ENCODE measurements at regions not wholly inside any gene's neighbourhood (a gene's known extent, or its start where the extent isn't known, plus 50 kb on each side); places are given as distances from the start of the nearest gene placed in this dataset.
A peak's percentile ranks its signal among the peaks of the same experiment; 100 is the strongest.
"Not testable (repeated sequence)": the region's sequence is repeated elsewhere in the genome, so short reads cannot be mapped to it uniquely, and the experiment has no call there.

DNA sequence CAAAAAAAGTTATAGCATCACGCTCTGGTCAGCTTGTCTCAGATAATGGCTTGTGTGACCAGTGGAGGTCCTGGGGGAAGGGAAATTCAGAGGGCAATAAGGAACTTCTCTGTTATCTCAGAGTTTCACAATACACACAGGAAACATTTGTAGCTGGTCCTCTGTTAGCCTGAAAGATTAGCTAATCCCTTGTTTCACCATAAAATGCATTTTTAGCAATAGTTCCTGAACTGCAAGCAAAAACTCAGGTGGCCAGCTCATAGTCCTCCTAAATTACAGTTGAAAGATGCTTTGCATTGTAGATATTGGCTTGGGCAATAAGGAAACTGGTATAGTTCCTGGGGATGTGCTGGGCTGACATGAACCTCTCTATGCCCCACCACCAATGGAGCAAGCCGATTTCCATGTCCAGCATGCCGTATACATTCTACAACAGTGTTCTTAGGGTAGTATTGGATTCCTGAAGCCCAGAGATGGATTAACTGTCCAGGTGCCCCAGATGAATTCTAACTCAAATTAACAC lies 141.5 kb upstream of the TBL1XR1 start:
- DNase-seq (ENCODE audit: low read depth), result no peak

DNA sequence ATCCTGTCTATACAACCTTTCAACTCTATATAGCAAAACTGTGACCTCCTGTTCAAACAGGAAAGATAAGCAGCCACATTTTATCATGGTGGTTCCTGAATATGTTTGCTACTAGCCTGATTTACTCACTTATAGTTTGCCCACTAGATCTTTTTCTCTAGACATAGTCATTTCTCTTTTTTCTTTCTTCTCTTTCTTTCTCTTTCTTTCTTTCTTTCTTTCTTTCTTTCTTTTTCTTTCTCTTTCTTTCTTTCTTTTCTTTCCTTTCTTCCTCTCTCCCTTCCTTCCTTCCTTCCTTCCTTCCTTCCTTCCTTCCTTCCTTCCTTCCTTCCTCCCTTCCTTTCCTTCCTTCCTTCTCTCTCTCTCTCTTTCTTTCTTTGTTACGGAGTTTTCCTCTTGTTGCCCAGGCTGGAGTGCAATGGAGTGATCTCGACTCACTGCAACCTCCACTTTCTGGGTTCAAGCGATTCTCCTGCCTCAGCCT lies 142.0 kb upstream of the TBL1XR1 start:
- DNase-seq (ENCODE audit: low read depth), result not testable (repeated sequence)

DNA sequence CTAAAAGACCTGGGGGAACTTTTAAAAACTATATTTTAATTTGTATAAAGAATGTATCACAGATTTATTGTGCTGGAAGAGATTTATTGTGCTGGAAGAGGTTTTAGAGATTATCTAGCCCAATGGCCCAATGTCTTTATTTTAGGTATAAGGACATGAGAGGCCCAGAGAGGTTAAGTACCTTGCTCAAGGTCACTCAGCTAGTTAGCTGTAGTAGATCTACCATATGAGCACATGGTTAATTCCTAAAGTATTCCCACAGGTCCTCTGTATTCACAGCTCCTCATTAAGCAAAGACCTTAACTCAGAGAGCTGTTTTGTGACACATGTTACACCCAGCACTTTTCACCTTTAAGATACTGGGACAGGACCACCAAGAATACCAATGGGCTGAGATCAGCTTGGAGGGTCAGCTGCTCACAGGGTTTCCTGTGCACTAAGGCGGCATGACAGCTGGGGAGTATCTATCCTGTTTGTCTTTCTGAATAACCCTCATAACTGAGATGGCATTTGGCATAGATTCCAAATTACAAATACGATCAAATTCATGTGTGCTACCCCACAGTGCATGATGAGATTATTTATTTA lies 143.1 kb upstream of the TBL1XR1 start:
- DNase-seq (ENCODE audit: low read depth), result no peak

DNA sequence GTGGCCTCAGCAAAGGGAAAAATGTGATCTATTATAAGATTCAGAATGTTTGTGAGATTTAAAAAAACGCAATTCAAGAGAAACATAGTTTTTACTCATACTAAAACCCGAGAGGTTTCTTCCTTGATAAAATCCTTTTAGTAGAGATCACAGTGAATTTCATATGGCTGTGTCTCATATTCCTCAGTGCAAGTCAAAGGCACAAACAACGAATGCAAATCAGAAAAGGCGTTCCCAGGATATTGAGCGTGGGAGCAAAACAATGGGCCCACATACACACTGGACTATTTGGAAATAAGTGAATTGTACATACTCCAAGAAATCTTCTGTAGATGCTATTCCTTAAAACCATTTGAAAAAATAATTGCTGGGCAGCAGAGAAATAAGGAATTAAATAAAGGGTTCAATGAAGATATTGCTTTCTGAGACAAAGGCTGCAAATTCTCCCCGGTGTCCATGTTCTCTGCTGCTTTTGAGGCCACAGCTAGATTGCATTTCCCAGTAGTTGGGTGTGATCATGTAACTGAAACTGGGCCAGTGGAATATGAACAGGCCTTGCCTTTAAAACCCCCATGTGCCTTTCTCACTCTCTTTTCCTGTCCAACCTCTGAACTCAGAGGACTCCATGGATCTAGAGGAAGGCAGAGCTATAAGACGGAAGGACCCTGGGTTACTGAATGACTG lies 144.6 kb upstream of the TBL1XR1 start:
- DNase-seq (ENCODE audit: low read depth), result no peak

DNA sequence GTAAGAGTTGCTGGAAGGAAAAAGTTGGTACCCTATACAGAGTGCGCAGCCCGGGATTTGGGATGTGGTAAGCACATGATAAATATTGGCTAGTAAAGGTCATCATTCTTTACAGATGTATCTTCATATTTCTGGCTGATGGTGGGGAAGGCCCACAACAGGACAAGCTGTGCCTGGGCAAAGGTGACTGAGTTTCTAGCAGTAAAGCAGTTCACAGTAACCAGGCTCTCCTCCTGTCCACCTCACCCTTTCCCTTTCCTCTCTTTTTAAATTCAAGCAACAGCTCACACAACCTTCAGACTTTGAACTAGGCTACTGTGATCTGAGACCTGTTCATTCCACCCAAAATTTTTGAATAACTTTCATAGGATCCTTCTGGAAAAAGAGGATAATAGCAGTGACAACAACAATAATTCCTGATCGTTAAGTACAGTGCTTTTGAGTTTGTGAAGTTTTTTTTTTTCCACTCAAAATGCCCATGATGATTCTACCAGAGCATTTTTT lies 145.9 kb upstream of the TBL1XR1 start:
- DNase-seq (ENCODE audit: low read depth), result no peak

- DNase-seq (ENCODE audit: low read depth), result peak; percentile 35
Measured at GRCh38 chr3:177345049-177345972, 148.0 kb upstream of the TBL1XR1 start.

- DNase-seq (ENCODE audit: low read depth), result no peak
Measured at GRCh38 chr3:177345973-177346503, 148.8 kb upstream of the TBL1XR1 start.

GRCh38 chr3:177346878-177347277 lies 149.6 kb upstream of the TBL1XR1 start:
- DNase-seq (ENCODE audit: low read depth), result no peak

GRCh38 chr3:177347611-177348010 lies 150.3 kb upstream of the TBL1XR1 start:
- DNase-seq (ENCODE audit: low read depth), result no peak

DNA sequence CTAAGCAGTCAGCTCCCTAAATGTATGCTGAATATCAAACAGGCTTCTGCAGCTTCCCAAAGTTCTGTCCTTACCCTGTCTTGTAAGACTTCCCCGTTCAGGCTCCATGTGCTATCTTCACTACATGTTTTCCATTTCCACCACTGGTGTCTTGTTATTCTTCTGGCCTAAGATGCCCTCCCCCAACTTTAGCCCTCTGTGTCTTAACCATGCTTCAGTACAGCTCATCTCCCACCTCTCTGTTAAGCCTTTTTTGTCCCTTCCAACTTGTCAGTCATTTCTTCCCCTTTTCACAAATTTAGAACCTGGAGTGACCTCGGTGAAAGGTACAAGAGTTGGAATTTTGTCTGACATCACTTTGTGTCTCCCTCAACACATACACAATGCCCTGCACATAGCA lies 151.7 kb upstream of the TBL1XR1 start:
- no peak for DNase-seq (ENCODE audit: low read depth)

GRCh38 chr3:177349384-177349783 lies 152.1 kb upstream of the TBL1XR1 start:
- no peak for DNase-seq (ENCODE audit: low read depth)

GRCh38 chr3:177350121-177350520 lies 152.8 kb upstream of the TBL1XR1 start:
- DNase-seq (ENCODE audit: low read depth), result no peak

DNA sequence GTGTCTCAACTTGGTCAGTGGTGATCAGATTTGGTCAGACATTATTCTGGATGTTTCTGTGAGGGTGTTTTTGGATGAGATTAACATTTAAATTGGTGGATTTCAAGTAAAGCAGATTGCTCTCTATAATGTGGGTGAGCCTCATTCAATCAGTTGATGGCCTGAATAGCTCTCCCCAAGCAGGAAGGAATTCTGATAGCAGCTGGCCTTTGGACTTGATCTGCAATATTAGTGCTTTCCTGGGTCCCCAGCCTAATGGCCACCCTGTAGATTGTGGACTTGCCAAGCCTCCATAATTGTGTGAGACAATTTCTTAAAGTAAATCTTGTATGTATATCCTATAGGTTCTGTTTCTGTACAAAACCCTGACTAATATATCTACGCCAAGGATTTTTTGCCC lies 153.9 kb upstream of the TBL1XR1 start:
- no peak for DNase-seq (ENCODE audit: low read depth)

- DNase-seq (ENCODE audit: low read depth), result no peak
Measured at GRCh38 chr3:177351757-177352158, 154.5 kb upstream of the TBL1XR1 start.

- no peak for DNase-seq (ENCODE audit: low read depth)
Measured at GRCh38 chr3:177352424-177352823, 155.1 kb upstream of the TBL1XR1 start.

GRCh38 chr3:177353140-177353539 lies 155.9 kb upstream of the TBL1XR1 start:
- DNase-seq (ENCODE audit: low read depth), result no peak

DNA sequence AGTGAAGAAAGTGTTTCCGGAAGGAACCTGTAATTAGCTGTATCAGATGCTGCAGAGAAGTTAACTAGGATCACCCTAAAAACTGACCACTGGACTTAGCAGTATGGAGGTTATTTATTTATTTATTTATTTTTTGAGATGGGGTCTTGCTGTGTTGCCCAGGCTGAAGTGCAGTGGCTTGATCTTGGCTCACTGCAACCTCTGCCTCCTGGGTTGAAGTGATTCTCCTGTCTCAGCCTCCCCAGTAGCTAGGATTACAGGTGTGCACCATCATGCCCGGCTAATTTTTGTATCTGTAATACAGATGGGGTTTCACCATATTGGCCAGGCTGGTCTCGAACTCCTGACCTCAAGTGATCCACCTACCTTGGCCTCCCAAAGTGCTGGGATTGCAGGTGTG lies 156.6 kb upstream of the TBL1XR1 start:
- not testable (repeated sequence) for DNase-seq (ENCODE audit: low read depth)

DNA sequence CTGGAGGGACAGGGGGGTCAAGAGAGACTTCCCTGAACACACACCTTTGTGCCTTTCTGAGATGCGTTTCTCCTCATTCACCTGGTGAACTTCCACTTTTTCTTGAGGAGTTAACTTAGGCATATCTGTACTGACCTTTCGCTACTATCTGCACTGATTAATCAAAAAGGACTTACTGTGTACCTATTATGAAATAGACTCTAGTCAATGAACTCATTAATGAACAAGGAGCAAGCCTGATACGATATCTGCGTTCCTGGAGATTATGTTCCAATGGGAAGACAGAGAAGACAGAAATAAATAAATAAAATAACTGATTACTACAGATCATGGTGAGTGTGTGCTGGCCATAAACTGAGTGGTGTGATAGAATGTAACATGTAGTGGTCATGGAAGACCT lies 157.2 kb upstream of the TBL1XR1 start:
- no peak for DNase-seq (ENCODE audit: low read depth)

DNA sequence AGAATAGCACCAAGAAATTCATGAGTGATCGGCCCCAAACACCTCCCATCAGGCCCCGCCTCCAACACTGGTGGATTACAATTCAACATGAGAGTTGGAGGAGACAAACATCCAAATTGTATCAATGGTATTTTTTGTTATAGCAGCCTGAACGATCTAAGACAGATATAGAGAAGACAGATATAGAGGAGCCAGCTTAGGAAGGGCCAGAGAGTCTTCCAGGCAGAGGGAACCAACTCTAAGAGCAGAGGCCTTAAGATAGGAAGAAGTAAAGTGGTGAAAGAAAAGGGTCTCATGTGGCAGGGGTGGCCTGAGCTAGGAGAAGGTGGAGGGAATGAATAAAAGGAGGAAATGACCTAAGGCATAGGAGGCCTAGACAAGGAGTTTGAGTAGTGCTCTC lies 158.8 kb upstream of the TBL1XR1 start:
- DNase-seq (ENCODE audit: low read depth), result no peak

- DNase-seq (ENCODE audit: low read depth), result no peak
Measured at GRCh38 chr3:177356952-177357351, 159.7 kb upstream of the TBL1XR1 start.

GRCh38 chr3:177357352-177358090 lies 160.2 kb upstream of the TBL1XR1 start:
- no peak for DNase-seq (ENCODE audit: low read depth)
